GM12864 (cell line): ENCODE measurements at regions not wholly inside any gene's neighbourhood (a gene's known extent, or its start where the extent isn't known, plus 50 kb on each side); places are given as distances from the start of the nearest gene placed in this dataset.

Experiments used
- DNase-seq: peaks from one replicate; pipeline ENCODE4 v3.0.0-alpha.2; 2011; ENCODE audit warnings: low read depth
- H3K4me3 ChIP-seq: 2 replicates; pipeline ENCODE4 v1.5.1; 2011; ENCODE audit warnings: mild to moderate bottlenecking, low read depth, low read length, control low read depth
- CTCF ChIP-seq: IDR thresholded peaks from 2 replicates; pipeline ENCODE4 v1.5.1; 2011; ENCODE audit warnings: low read depth, mild to moderate bottlenecking, moderate library complexity, low read length, control low read depth, inconsistent platforms; ENCODE audit errors: missing control alignments

- DNase-seq, result no peak
- H3K4me3 ChIP-seq, result no peak overlapping the region
- no peak for TF ChIP-seq CTCF
These were observed 139.9 kb downstream of the MRM1 start for GRCh38 chr17:36741019-36741902.

GRCh38 chr17:36742267-36743000 lies 141.1 kb downstream of the MRM1 start:
- H3K4me3 ChIP-seq, result no peak overlapping the region
- TF ChIP-seq CTCF, result no peak
- DNase-seq, result no peak

- no peak for DNase-seq
- TF ChIP-seq CTCF, result no peak
- H3K4me3 ChIP-seq, result no peak overlapping the region
These were observed 141.7 kb downstream of the MRM1 start for GRCh38 chr17:36743130-36743529.

GRCh38 chr17:36746381-36747053 lies 145.1 kb downstream of the MRM1 start:
- TF ChIP-seq CTCF, result no peak
- no peak overlapping the region for H3K4me3 ChIP-seq
- DNase-seq, result no peak

- H3K4me3 ChIP-seq, result no peak overlapping the region
- TF ChIP-seq CTCF, result no peak
These were observed 146.5 kb downstream of the MRM1 start for GRCh38 chr17:36747861-36748260.

GRCh38 chr17:36748272-36748671 lies 146.9 kb downstream of the MRM1 start:
- TF ChIP-seq CTCF, result no peak
- no peak overlapping the region for H3K4me3 ChIP-seq

More at GRCh38 chr17:36747861-36748260, 146.5 kb downstream of the MRM1 start:
- no peak for DNase-seq

More at GRCh38 chr17:36748272-36748671, 146.9 kb downstream of the MRM1 start:
- no peak for DNase-seq
